Testis (tissue), 2 donors: ENCODE measurements at regions not wholly inside any gene's neighbourhood (a gene's known extent, or its start where the extent isn't known, plus 50 kb on each side); places are given as distances from the start of the nearest gene placed in this dataset.

Source experiments
- POLR2A ChIP-seq: fragments of 450-650 bp; IDR thresholded peaks from one replicate; pipeline ENCODE4 v1.6.1; 2017; ENCODE audit warnings: antibody characterized with exemption, mild to moderate bottlenecking, moderate library complexity
- TF ChIP-seq, protein P1 (sequence below), 3 experiments: fragments of 450-650 bp in 2 of 3; fragments of 200-600 bp in 1 of 3; sonication (generic) in 1 of 3; IDR thresholded peaks; one replicate each; pipeline ENCODE4 v1.5.1; 2016 to 2019; ENCODE audit warnings: antibody characterized with exemption in 3 of 3, mild to moderate bottlenecking in 2 of 3, moderate library complexity in 1 of 3

DNA sequence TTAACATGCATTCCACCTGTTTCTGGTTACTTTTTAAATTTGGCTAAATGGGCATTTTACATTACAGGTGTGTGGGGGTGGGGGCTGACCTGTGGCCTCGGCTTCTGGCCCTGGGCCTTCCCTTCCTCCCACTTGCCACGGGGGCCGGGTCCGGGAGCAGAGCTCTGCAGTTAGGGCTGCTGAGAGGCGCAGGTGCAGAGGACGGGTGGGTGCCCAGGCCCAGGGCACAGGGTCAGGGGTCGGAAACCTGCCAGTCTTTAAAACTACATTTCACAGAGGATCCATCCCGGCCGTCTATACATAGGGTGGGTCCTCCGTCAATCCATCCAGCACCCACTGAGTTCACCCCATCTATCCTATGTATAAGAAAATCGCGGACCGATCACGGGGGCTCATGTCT lies 106.5 kb upstream of the INSIG1 start:
- TF ChIP-seq, protein P1, sequence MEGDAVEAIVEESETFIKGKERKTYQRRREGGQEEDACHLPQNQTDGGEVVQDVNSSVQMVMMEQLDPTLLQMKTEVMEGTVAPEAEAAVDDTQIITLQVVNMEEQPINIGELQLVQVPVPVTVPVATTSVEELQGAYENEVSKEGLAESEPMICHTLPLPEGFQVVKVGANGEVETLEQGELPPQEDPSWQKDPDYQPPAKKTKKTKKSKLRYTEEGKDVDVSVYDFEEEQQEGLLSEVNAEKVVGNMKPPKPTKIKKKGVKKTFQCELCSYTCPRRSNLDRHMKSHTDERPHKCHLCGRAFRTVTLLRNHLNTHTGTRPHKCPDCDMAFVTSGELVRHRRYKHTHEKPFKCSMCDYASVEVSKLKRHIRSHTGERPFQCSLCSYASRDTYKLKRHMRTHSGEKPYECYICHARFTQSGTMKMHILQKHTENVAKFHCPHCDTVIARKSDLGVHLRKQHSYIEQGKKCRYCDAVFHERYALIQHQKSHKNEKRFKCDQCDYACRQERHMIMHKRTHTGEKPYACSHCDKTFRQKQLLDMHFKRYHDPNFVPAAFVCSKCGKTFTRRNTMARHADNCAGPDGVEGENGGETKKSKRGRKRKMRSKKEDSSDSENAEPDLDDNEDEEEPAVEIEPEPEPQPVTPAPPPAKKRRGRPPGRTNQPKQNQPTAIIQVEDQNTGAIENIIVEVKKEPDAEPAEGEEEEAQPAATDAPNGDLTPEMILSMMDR (IDR thresholded peaks at IDR 0.05): no peak
- TF ChIP-seq POLR2A: no peak
